GM12878 (cell line): ENCODE measurements at regions not wholly inside any gene's neighbourhood (a gene's known extent, or its start where the extent isn't known, plus 50 kb on each side); places are given as distances from the start of the nearest gene placed in this dataset.
A peak's percentile ranks its signal among the peaks of the same experiment; 100 is the strongest.
"Not testable (repeated sequence)": the region's sequence is repeated elsewhere in the genome, so short reads cannot be mapped to it uniquely, and the experiment has no call there.

Experiments used
- ATAC-seq: fragments of 200-7000 bp; cut with Tn5 transposase; 3 replicates; pipeline ENCODE4 v1.9.1; 2020; ENCODE audit warnings: mild to moderate bottlenecking, moderate library complexity
- BruUV-seq: library from RNA; stranded (reverse); fragments of 400-500 nt; replicated peaks from 2 replicates; lab custom pipeline; 2021; lab: Mats Ljungman, UMichigan
- CTCF ChIA-PET: fragments of 300-600 bp; sonication (Branson Sonifier 250); formaldehyde crosslinking; extraction: SDS; loops from one replicate; lab custom pipeline; 2021; ENCODE audit warnings: inconsistent platforms; lab: Yijun Ruan, JAX
- POLR2A ChIA-PET: fragments of 350-600 bp; formaldehyde crosslinking; extraction: SDS; loops from one replicate; lab custom pipeline; 2021; ENCODE audit warnings: inconsistent platforms; lab: Charles Lee
- RAD21 ChIA-PET: fragments of 300-600 bp; sonication (Branson Sonifier 250); formaldehyde crosslinking; loops from one replicate; lab custom pipeline; 2023; ENCODE audit warnings: antibody characterized with exemption; ENCODE audit not compliant: unreplicated experiment; lab: Charles Lee
- SMC1A ChIA-PET: fragments of 300-600 bp; sonication (Branson Sonifier 250); formaldehyde crosslinking; loops from one replicate; lab custom pipeline; 2023; ENCODE audit not compliant: unreplicated experiment, uncharacterized antibody; lab: Charles Lee
- DNase-seq: peaks from one replicate; pipeline ENCODE4 v3.0.0-alpha.2; 2011; ENCODE audit warnings: low read depth, low spot score
- FAIRE-seq: peaks from 3 replicates; lab custom pipeline; 2011; peaks lifted over from hg19 to GRCh38; lab: Jason Lieb, UNC
- H2AFZ ChIP-seq: 2 replicates; pipeline ENCODE4 v1.6.0; 2011; ENCODE audit warnings: low read depth, low read length, control low read depth; ENCODE audit not compliant: control insufficient read depth
- H3K27ac ChIP-seq: 2 replicates; pipeline ENCODE4 v1.5.1; 2011; ENCODE audit warnings: control low read depth; ENCODE audit not compliant: control insufficient read depth, insufficient read depth
- H3K27me3 ChIP-seq, 2 experiments: replicated peaks in 1 of 2; 2 replicates each; pipeline versions ENCODE4 v1.6.0 to v1.6.1; 2011; ENCODE audit warnings: low read length in 1 of 2; ENCODE audit not compliant: control insufficient read depth in 2 of 2, insufficient read depth in 2 of 2
- H3K36me3 ChIP-seq, 2 experiments: 2 replicates each; pipeline ENCODE4 v1.5.1; 2011; ENCODE audit warnings: low read length in 1 of 2; ENCODE audit not compliant: control insufficient read depth in 2 of 2, insufficient read depth in 2 of 2
- H3K4me1 ChIP-seq: 2 replicates; pipeline ENCODE4 v1.6.1; 2011; ENCODE audit warnings: mild to moderate bottlenecking, low read length, moderate library complexity, mixed read lengths; ENCODE audit not compliant: control insufficient read depth, insufficient read depth
- H3K4me2 ChIP-seq: 2 replicates; pipeline ENCODE4 v1.6.0; 2011; ENCODE audit warnings: control low read depth; ENCODE audit not compliant: control insufficient read depth, insufficient read depth
- H3K4me3 ChIP-seq: fragments of 200-600 bp; sonication (generic); 2 replicates; pipeline ENCODE4 v1.5.1; 2016
- H3K79me2 ChIP-seq: 2 replicates; pipeline ENCODE4 v1.6.0; 2011; ENCODE audit warnings: low read length; ENCODE audit not compliant: control insufficient read depth, insufficient read depth
- H3K9ac ChIP-seq: 2 replicates; pipeline ENCODE4 v1.8.0; 2011; ENCODE audit warnings: low read length, control low read depth, mixed read lengths; ENCODE audit not compliant: control insufficient read depth, insufficient read depth
- H3K9me3 ChIP-seq: replicated peaks from 3 replicates; pipeline ENCODE4 v1.5.1; 2011; ENCODE audit warnings: mild to moderate bottlenecking, low read length; ENCODE audit not compliant: control insufficient read depth, insufficient read depth
- H4K20me1 ChIP-seq: 2 replicates; pipeline ENCODE4 v1.6.0; 2011; ENCODE audit not compliant: control insufficient read depth, insufficient read depth
- BACH1 ChIP-seq: fragments of 450-650 bp; IDR thresholded peaks from 2 replicates; pipeline ENCODE4 v1.6.1; 2017; ENCODE audit warnings: mild to moderate bottlenecking, borderline replicate concordance
- NBN ChIP-seq: fragments of 450-650 bp; IDR thresholded peaks from 2 replicates; pipeline ENCODE4 v1.6.1; 2016
- WGBS: methylation state at CpG from one replicate; pipeline ENCODE4 v1.1.6; 2016; ENCODE audit warnings: low lambda C conversion rate; ENCODE audit not compliant: insufficient replicate concordance, insufficient coverage; ENCODE audit errors: missing lambda C conversion rate; 5-methylcytosine and 5-hydroxymethylcytosine counted together
- in situ Hi-C: fragments of 300-500 bp; cut with MboI; formaldehyde crosslinking; loops from 9 replicates; pipeline ENCODE4 v1.14.3; 2018; ENCODE audit warnings: mixed read lengths
- intact Hi-C: fragments of 100-400 bp; cut with micrococcal nuclease; formaldehyde crosslinking; loops from one replicate; pipeline ENCODE4 v1.14.2; 2022; ENCODE audit not compliant: unreplicated experiment
- TF ChIP-seq, protein P1 (sequence below): fragments of 450-650 bp; IDR thresholded peaks from 2 replicates; pipeline ENCODE4 v1.6.1; 2017; ENCODE audit warnings: low read depth, mild to moderate bottlenecking, moderate library complexity

DNA sequence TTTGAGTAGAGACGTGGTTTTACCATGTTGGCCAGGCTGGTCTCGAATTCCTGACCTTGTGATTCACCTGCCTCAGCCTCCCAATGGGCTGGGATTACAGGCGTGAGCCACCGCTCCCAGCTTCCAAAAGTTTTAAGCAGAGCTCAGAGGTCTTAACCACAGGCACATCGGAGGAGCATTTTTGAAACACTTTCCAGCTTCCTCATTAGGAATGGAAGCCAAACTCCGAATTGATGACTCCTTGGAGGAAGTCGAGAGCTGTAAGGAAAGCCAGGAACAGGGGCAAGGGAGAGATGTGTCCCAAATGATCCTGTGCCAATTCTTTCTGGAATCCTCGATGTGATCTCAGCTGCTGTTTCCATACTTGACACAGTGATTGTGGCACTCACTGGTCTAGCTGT is 56.2 kb upstream of the CCZ1B start:
- CTCF ChIA-PET, FAIRE-seq, intact Hi-C loops: not testable (repeated sequence)

GRCh38 chr7:6883756-6884155 is 57.7 kb upstream of the CCZ1B start:
- in situ Hi-C loops, H3K4me2 ChIP-seq, RAD21 ChIA-PET, intact Hi-C loops, H3K4me3 ChIP-seq, BruUV-seq, H3K9ac ChIP-seq, POLR2A ChIA-PET, H3K36me3 ChIP-seq, ATAC-seq, H4K20me1 ChIP-seq, H3K27me3 ChIP-seq, H3K9me3 ChIP-seq, H2AFZ ChIP-seq, FAIRE-seq, CTCF ChIA-PET, DNase-seq, H3K4me1 ChIP-seq, H3K27ac ChIP-seq, SMC1A ChIA-PET, H3K79me2 ChIP-seq: not testable (repeated sequence)
- 24% methylated on average over 10 of the region's 10 CpGs for WGBS

More for the DNA sequence above, 56.2 kb upstream of the CCZ1B start:
- H3K79me2 ChIP-seq, POLR2A ChIA-PET, H3K4me2 ChIP-seq, RAD21 ChIA-PET, H3K27me3 ChIP-seq, H3K9ac ChIP-seq, SMC1A ChIA-PET, in situ Hi-C loops, H2AFZ ChIP-seq, H3K9me3 ChIP-seq, BruUV-seq, H3K27ac ChIP-seq, H4K20me1 ChIP-seq, H3K4me1 ChIP-seq, H3K4me3 ChIP-seq, DNase-seq, H3K36me3 ChIP-seq, ATAC-seq: not testable (repeated sequence)
- WGBS = 21% methylated on average over 8 of the region's 8 CpGs

DNA sequence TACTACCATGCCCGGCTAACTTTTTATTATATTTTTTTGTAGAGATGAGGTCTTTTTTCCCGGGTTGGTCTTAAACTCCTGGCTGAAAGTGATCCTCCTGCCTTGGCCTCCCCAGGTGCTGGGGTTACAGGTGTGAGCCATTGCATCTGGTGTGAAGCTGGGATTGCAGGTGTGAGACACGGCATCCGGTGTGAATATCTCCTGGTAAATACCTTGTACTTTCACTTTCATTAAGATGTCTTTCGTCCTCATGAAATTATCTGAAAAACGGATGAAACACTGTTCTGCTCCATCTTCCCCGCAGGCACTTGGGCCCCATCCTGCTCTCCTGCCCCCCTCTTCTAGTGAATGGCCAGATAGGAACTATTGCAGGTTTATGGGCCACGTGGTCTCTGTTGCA is 60.1 kb upstream of the CCZ1B start:
- no peak overlapping the region for H3K27ac ChIP-seq
- H3K36me3 ChIP-seq = no peaks in the 10 kb centered on the region
- FAIRE-seq (no peak), ATAC-seq (no peak), DNase-seq (no peak)
- POLR2A ChIA-PET = no interaction called here
- SMC1A ChIA-PET = no interaction called here
- TF ChIP-seq, protein P1, sequence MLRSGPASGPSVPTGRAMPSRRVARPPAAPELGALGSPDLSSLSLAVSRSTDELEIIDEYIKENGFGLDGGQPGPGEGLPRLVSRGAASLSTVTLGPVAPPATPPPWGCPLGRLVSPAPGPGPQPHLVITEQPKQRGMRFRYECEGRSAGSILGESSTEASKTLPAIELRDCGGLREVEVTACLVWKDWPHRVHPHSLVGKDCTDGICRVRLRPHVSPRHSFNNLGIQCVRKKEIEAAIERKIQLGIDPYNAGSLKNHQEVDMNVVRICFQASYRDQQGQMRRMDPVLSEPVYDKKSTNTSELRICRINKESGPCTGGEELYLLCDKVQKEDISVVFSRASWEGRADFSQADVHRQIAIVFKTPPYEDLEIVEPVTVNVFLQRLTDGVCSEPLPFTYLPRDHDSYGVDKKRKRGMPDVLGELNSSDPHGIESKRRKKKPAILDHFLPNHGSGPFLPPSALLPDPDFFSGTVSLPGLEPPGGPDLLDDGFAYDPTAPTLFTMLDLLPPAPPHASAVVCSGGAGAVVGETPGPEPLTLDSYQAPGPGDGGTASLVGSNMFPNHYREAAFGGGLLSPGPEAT = 0 out of 2 replicates have a peak, but pooled peaks have one; percentile 35
- no peak for TF ChIP-seq NBN
- TF ChIP-seq BACH1 = 0 out of 2 replicates have a peak, but pooled peaks have one; percentile 17
- no peak overlapping the region for H3K9ac ChIP-seq
- CTCF ChIA-PET = no interaction called here
- H3K4me2 ChIP-seq = no peak overlapping the region
- no peaks in the 10 kb centered on the region for H4K20me1 ChIP-seq
- H3K4me1 ChIP-seq = no peaks in the 10 kb centered on the region
- 61% methylated on average over 8 of the region's 8 CpGs for WGBS
- no TSS peak for BruUV-seq
- H2AFZ ChIP-seq = no peak overlapping the region
- intact Hi-C loops = no loop called here
- H3K9me3 ChIP-seq = no peaks in the 10 kb centered on the region
- RAD21 ChIA-PET = no interaction called here
- no peaks in the 10 kb centered on the region for H3K27me3 ChIP-seq
- in situ Hi-C loops = no loop called here
- H3K79me2 ChIP-seq = no peaks in the 10 kb centered on the region
- H3K4me3 ChIP-seq = no peak overlapping the region
